Neural cell (in vitro differentiated cells): ENCODE measurements at regions not wholly inside any gene's neighbourhood (a gene's known extent, or its start where the extent isn't known, plus 50 kb on each side); places are given as distances from the start of the nearest gene placed in this dataset.

Source experiments
- EP300 ChIP-seq: fragments of 450-650 bp; conservative IDR thresholded peaks from 2 replicates; pipeline ENCODE4 v1.6.1; 2014; ENCODE audit warnings: antibody characterized with exemption, mild to moderate bottlenecking, moderate library complexity; ENCODE audit not compliant: poor library complexity, severe bottlenecking
- EZH2 ChIP-seq: fragments of 200-600, 300-800 bp; shearing (Covaris generic), sonication (generic); IDR thresholded peaks from 2 replicates; pipeline ENCODE4 v1.6.1; 2014; ENCODE audit warnings: antibody characterized with exemption, low read length, borderline replicate concordance, mild to moderate bottlenecking; ENCODE audit not compliant: insufficient read depth, poor library complexity, severe bottlenecking
- POLR2AphosphoS5 ChIP-seq: IDR thresholded peaks from 2 replicates; pipeline ENCODE4 v1.6.1; 2012
- TF ChIP-seq, protein P1 (sequence below): fragments of 450-650 bp; IDR thresholded peaks from 2 replicates; pipeline ENCODE4 v1.5.1; 2014; ENCODE audit warnings: antibody characterized with exemption, mild to moderate bottlenecking, moderate library complexity; ENCODE audit not compliant: poor library complexity, severe bottlenecking

DNA sequence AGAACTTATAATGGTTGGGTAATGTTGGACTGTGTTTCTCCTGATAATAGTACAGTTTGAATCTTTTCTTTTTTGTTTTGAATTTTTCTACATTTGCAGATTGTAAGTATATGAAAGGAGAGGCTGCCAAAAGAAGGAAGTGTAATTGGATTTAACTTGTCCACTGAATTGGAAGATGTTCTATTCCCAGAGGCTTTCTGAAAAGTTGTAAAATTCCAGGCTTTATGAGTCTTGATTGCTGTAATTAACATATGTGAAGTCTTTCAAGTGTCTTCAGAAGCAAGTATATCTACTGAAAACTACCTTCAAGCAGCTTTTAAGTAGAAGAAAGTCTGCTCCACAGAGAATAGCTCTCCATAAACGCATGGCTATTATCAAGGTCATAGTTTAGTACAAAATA, 2456.4 kb downstream of the PCDH7 start:
- TF ChIP-seq, protein P1, sequence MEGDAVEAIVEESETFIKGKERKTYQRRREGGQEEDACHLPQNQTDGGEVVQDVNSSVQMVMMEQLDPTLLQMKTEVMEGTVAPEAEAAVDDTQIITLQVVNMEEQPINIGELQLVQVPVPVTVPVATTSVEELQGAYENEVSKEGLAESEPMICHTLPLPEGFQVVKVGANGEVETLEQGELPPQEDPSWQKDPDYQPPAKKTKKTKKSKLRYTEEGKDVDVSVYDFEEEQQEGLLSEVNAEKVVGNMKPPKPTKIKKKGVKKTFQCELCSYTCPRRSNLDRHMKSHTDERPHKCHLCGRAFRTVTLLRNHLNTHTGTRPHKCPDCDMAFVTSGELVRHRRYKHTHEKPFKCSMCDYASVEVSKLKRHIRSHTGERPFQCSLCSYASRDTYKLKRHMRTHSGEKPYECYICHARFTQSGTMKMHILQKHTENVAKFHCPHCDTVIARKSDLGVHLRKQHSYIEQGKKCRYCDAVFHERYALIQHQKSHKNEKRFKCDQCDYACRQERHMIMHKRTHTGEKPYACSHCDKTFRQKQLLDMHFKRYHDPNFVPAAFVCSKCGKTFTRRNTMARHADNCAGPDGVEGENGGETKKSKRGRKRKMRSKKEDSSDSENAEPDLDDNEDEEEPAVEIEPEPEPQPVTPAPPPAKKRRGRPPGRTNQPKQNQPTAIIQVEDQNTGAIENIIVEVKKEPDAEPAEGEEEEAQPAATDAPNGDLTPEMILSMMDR = no peak
- TF ChIP-seq EZH2 = no peak
- no peak for TF ChIP-seq POLR2AphosphoS5
- no peak for TF ChIP-seq EP300
